SK-N-SH (cell line): ENCODE measurements at regions not wholly inside any gene's neighbourhood (a gene's known extent, or its start where the extent isn't known, plus 50 kb on each side); places are given as distances from the start of the nearest gene placed in this dataset.
A peak's percentile ranks its signal among the peaks of the same experiment; 100 is the strongest.

ENCODE experiments used
- CTCF ChIA-PET: fragments of 300-600, 350-600 bp; formaldehyde crosslinking; extraction: SDS; loops from one replicate; lab custom pipeline; 2021; lab: Yijun Ruan, JAX
- POLR2A ChIA-PET: fragments of 350-600 bp; sonication (Branson Sonifier 250); formaldehyde crosslinking; extraction: SDS; loops from one replicate; lab custom pipeline; 2020; ENCODE audit warnings: antibody characterized with exemption, inconsistent platforms; lab: Yijun Ruan, JAX
- DNase-seq: peaks from one replicate; pipeline ENCODE4 v3.0.0; 2012
- H2AFZ ChIP-seq: fragments of 200-600 bp; sonication (generic); 2 replicates; pipeline ENCODE4 v1.8.1; 2016; ENCODE audit warnings: antibody characterized with exemption, mild to moderate bottlenecking, low read depth
- H3F3A ChIP-seq: fragments of 200-600 bp; sonication (generic); replicated peaks from 2 replicates; pipeline ENCODE3; 2016; ENCODE audit warnings: antibody characterized with exemption, mild to moderate bottlenecking; ENCODE audit not compliant: insufficient read depth
- H3K27ac ChIP-seq, 2 experiments: fragments of 200-500 bp in 1 of 2; fragments of 200-600 bp in 1 of 2; sonication (Bioruptor generic) in 1 of 2; sonication (generic), shearing (Covaris generic) in 1 of 2; 2 replicates each; pipeline versions ENCODE4 v1.5.1 to v1.6.1; 2014 to 2016; ENCODE audit warnings: low read depth in 2 of 2, inconsistent platforms in 1 of 2, low read length in 1 of 2, mild to moderate bottlenecking in 1 of 2, mixed read lengths in 1 of 2
- H3K27me3 ChIP-seq: fragments of 200-600 bp; sonication (generic), shearing (Covaris generic); 2 replicates; pipeline ENCODE4 v1.6.1; 2016; ENCODE audit warnings: mixed run types; ENCODE audit not compliant: insufficient read depth
- H3K36me3 ChIP-seq, 2 experiments: fragments of 200-500 bp in 1 of 2; fragments of 200-600 bp in 1 of 2; sonication (Bioruptor generic) in 1 of 2; sonication (generic) in 1 of 2; replicated peaks in 1 of 2; 2 replicates each; pipeline versions ENCODE3 to v1.5.1; 2014 to 2016; ENCODE audit warnings: low read length in 1 of 2, mild to moderate bottlenecking in 1 of 2; ENCODE audit not compliant: insufficient read depth in 2 of 2, control insufficient read depth in 1 of 2
- H3K4me1 ChIP-seq, 2 experiments: fragments of 200-500 bp in 1 of 2; fragments of 200-600 bp in 1 of 2; sonication (Bioruptor generic) in 1 of 2; sonication (generic), shearing (Covaris generic) in 1 of 2; 2 replicates each; pipeline versions ENCODE4 v1.5.1 to v1.6.1; 2014 to 2016; ENCODE audit warnings: low read depth in 1 of 2, low read length in 1 of 2, mixed run types in 1 of 2; ENCODE audit not compliant: insufficient read depth in 2 of 2, control insufficient read depth in 1 of 2
- H3K4me2 ChIP-seq: fragments of 200-600 bp; sonication (generic), shearing (Covaris generic); 2 replicates; pipeline ENCODE4 v1.6.1; 2017; ENCODE audit warnings: mixed run types
- H3K4me3 ChIP-seq, 2 experiments: fragments of 200-500 bp in 1 of 2; fragments of 200-600 bp in 1 of 2; sonication (Bioruptor generic) in 1 of 2; sonication (generic), shearing (Covaris generic) in 1 of 2; 2 replicates each; pipeline versions ENCODE4 v1.5.1 to v1.8.1; 2014 to 2016; ENCODE audit warnings: low read depth in 2 of 2, inconsistent platforms in 1 of 2, low read length in 1 of 2, mild to moderate bottlenecking in 1 of 2, mixed read lengths in 1 of 2, moderate library complexity in 1 of 2
- H3K79me2 ChIP-seq: fragments of 200-600 bp; sonication (generic); 2 replicates; pipeline ENCODE4 v1.8.1; 2017; ENCODE audit warnings: mild to moderate bottlenecking; ENCODE audit not compliant: insufficient read depth
- H3K9ac ChIP-seq: fragments of 200-600 bp; sonication (generic); 2 replicates; pipeline ENCODE4 v1.6.1; 2017; ENCODE audit warnings: mixed run types
- H3K9me2 ChIP-seq: fragments of 200-600 bp; sonication (generic); 2 replicates; pipeline ENCODE4 v1.6.1; 2017; ENCODE audit warnings: mixed run types
- H3K9me3 ChIP-seq: fragments of 200-600 bp; sonication (generic); 2 replicates; pipeline ENCODE4 v1.6.1; 2017; ENCODE audit warnings: mixed run types, mild to moderate bottlenecking, moderate library complexity
- H4K20me1 ChIP-seq: fragments of 200-600 bp; sonication (generic); 2 replicates; pipeline ENCODE4 v1.6.1; 2017; ENCODE audit warnings: mild to moderate bottlenecking, mixed run types; ENCODE audit not compliant: insufficient read depth
- CHD2 ChIP-seq: fragments of 150-350 bp; IDR thresholded peaks from 2 replicates; pipeline ENCODE4 v1.6.1; 2018; ENCODE audit warnings: low read length; ENCODE audit not compliant: partially characterized antibody
- CTCF ChIP-seq: fragments of 200-600 bp; sonication (generic); IDR thresholded peaks from 2 replicates; pipeline ENCODE4 v1.6.1; 2017; ENCODE audit warnings: antibody characterized with exemption, mild to moderate bottlenecking, moderate library complexity
- FOXJ3 ChIP-seq: sonication (generic); formaldehyde crosslinking; IDR thresholded peaks from 2 replicates; pipeline ENCODE4 v1.5.1; 2020; ENCODE audit warnings: mild to moderate bottlenecking, missing genetic modification reagents
- NFIC ChIP-seq: IDR thresholded peaks from 2 replicates; pipeline ENCODE4 v1.4.0; 2012; ENCODE audit warnings: borderline replicate concordance
- RAD21 ChIP-seq: IDR thresholded peaks from 2 replicates; pipeline ENCODE4 v1.6.1; 2012; ENCODE audit warnings: mild to moderate bottlenecking, low read length
- RCOR1 ChIP-seq: fragments of 150-350 bp; IDR thresholded peaks from 2 replicates; pipeline ENCODE4 v1.6.1; 2017; ENCODE audit warnings: antibody characterized with exemption, low read length
- ZBTB33 ChIP-seq: IDR thresholded peaks from 2 replicates; pipeline ENCODE4 v1.4.0; 2012; ENCODE audit warnings: low read depth, borderline replicate concordance
- WGBS: methylation state at CpG from one replicate; pipeline ENCODE4 v1.1.6; 2017; ENCODE audit warnings: low lambda C conversion rate; 5-methylcytosine and 5-hydroxymethylcytosine counted together

- Histone ChIP-seq H3K4me3 (peak overlapping the region in 1 of 2 experiments; percentile 24; a peak in 2 of 4 replicates), H3K4me2 (peak overlapping the region; percentile 26; the same call in 1 of the 2 replicates), H3K9ac (no peak overlapping the region)
Observed at GRCh38 chrX:9341291-9342201, 123.3 kb upstream of the TBL1X start.

More at GRCh38 chrX:9341291-9342201, 123.3 kb upstream of the TBL1X start:
- H3K4me1 ChIP-seq = peaks cover 12 to 18% of the 10 kb centered on the region in 2 experiments; a peak in 3 of 4 replicates
- peak; percentile 63 for DNase-seq
- no peaks in the 10 kb centered on the region for H3K27me3 ChIP-seq
- H3K36me3 ChIP-seq = no peaks in the 10 kb centered on the region
- CTCF ChIA-PET = interaction anchor here (0.6 kb wide), 1 partner anchor 48 kb away, joined by 4 read pairs; no protein-coding TSS in a partner anchor
- H4K20me1 ChIP-seq = no peaks in the 10 kb centered on the region
- no peaks in the 10 kb centered on the region for H3K9me3 ChIP-seq
- no peaks in the 10 kb centered on the region for H3F3A ChIP-seq
- H3K9me2 ChIP-seq = no peaks in the 10 kb centered on the region
- peak overlapping the region; percentile 70 for H2AFZ ChIP-seq
- WGBS = 12% methylated on average over 15 of the region's 15 CpGs
- H3K79me2 ChIP-seq = no peaks in the 10 kb centered on the region
- peak overlapping the region; percentile 53 to 81 for H3K27ac ChIP-seq
- no peak for TF ChIP-seq ZBTB33
- TF ChIP-seq NFIC = 0 out of 2 replicates have a peak, but pooled peaks have one; percentile 9
- TF ChIP-seq FOXJ3 = no peak
- 0 out of 2 replicates have a peak, but pooled peaks have one; percentile 10 for TF ChIP-seq CTCF
- no peak for TF ChIP-seq RCOR1
- TF ChIP-seq RAD21 = 0 out of 2 replicates have a peak, but pooled peaks have one; percentile 11
- TF ChIP-seq CHD2 = peak; percentile 85
- POLR2A ChIA-PET = no interaction called here
